Progenitor cell of endocrine pancreas (in vitro differentiated cells): ENCODE measurements at regions not wholly inside any gene's neighbourhood (a gene's known extent, or its start where the extent isn't known, plus 50 kb on each side); places are given as distances from the start of the nearest gene placed in this dataset.
"Not testable (repeated sequence)": the region's sequence is repeated elsewhere in the genome, so short reads cannot be mapped to it uniquely, and the experiment has no call there.

Source experiments
- DNase-seq: peaks from one replicate; pipeline ENCODE4 v3.0.0; 2021; ENCODE audit warnings: low spot score; ENCODE audit not compliant: unreplicated experiment
- H3K27ac Mint-ChIP-seq: 2 replicates; pipeline ENCODE4 v1.8.0; 2021; ENCODE audit warnings: mild to moderate bottlenecking, moderate library complexity, mixed read lengths
- H3K27me3 Mint-ChIP-seq: 2 replicates; pipeline ENCODE4 v1.8.0; 2021; ENCODE audit warnings: mixed read lengths
- H3K36me3 Mint-ChIP-seq: 2 replicates; pipeline ENCODE4 v1.8.0; 2022; ENCODE audit warnings: mixed read lengths; ENCODE audit not compliant: insufficient read depth
- H3K4me1 Mint-ChIP-seq: 2 replicates; pipeline ENCODE4 v1.8.0; 2021; ENCODE audit warnings: low read depth, mixed read lengths
- H3K4me3 Mint-ChIP-seq: 2 replicates; pipeline ENCODE4 v1.8.0; 2021; ENCODE audit warnings: low read depth, mild to moderate bottlenecking, moderate library complexity, mixed read lengths
- H3K9me3 Mint-ChIP-seq: 2 replicates; pipeline ENCODE4 v1.8.0; 2021; ENCODE audit warnings: low read depth, mixed read lengths
- TF ChIP-seq, protein P1 (sequence below): fragments of 200-600 bp; sonication (generic); IDR thresholded peaks from one replicate; pipeline ENCODE4 v1.5.0; 2021; ENCODE audit warnings: antibody characterized with exemption, mild to moderate bottlenecking; ENCODE audit not compliant: unreplicated experiment

DNA sequence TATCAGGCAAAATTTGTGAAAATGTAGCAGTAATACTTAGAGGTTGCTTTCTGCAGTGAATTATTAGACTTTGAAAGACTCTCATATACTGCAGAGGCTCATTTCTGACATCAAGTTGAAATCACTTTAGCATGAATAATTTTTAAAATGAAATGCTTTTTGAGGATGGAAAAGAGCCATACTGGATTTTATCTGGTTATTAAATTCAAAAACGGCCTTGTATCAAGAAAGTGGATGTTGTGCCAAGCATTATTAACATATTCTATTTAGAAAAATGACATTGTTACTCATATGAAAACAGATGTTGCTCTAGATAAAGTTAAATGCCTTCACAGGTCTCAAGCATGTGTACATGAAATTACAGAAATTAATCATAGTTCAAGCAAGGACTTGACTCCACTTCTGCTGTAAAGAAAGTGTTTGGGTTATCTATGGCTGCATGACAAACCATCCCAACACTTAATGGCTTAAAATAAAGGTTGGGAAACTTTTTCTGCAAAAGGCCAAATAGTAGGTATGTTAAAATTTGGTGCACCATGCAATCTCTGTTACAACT, 64.5 kb upstream of the ZNF280D start:
- H3K27me3 Mint-ChIP-seq = no peaks in the 10 kb centered on the region
- H3K4me3 Mint-ChIP-seq = no peak overlapping the region
- no peak for DNase-seq
- H3K9me3 Mint-ChIP-seq = peaks cover 11% of the 10 kb centered on the region
- TF ChIP-seq, protein P1, sequence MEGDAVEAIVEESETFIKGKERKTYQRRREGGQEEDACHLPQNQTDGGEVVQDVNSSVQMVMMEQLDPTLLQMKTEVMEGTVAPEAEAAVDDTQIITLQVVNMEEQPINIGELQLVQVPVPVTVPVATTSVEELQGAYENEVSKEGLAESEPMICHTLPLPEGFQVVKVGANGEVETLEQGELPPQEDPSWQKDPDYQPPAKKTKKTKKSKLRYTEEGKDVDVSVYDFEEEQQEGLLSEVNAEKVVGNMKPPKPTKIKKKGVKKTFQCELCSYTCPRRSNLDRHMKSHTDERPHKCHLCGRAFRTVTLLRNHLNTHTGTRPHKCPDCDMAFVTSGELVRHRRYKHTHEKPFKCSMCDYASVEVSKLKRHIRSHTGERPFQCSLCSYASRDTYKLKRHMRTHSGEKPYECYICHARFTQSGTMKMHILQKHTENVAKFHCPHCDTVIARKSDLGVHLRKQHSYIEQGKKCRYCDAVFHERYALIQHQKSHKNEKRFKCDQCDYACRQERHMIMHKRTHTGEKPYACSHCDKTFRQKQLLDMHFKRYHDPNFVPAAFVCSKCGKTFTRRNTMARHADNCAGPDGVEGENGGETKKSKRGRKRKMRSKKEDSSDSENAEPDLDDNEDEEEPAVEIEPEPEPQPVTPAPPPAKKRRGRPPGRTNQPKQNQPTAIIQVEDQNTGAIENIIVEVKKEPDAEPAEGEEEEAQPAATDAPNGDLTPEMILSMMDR = no peak
- no peaks in the 10 kb centered on the region for H3K36me3 Mint-ChIP-seq
- no peak overlapping the region for H3K27ac Mint-ChIP-seq
- no peaks in the 10 kb centered on the region for H3K4me1 Mint-ChIP-seq

DNA sequence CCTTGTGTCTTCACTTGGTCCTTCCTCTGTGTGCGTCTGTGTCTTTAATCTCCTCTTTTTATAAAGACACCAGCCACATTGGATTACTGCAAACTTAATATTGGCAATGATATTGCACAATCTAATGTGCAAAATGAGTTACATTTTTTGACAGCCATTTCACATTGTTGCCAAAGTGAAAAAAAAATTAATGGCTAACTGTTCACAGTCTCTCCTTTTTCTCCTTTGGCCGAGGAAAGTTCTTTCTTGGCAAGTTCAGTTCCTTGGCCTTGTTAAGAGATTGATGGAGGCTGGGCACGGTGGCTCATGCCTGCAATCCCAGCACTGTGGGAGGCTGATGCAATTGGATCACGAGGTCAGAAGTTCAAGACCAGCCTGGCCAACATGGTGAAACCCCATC, 62.2 kb upstream of the ZNF280D start:
- H3K36me3 Mint-ChIP-seq = no peaks in the 10 kb centered on the region
- DNase-seq = no peak
- no peaks in the 10 kb centered on the region for H3K4me1 Mint-ChIP-seq
- no peaks in the 10 kb centered on the region for H3K27me3 Mint-ChIP-seq
- no peak overlapping the region for H3K4me3 Mint-ChIP-seq
- TF ChIP-seq, protein P1 = no peak
- H3K27ac Mint-ChIP-seq = no peak overlapping the region
- peaks cover 18% of the 10 kb centered on the region for H3K9me3 Mint-ChIP-seq

DNA sequence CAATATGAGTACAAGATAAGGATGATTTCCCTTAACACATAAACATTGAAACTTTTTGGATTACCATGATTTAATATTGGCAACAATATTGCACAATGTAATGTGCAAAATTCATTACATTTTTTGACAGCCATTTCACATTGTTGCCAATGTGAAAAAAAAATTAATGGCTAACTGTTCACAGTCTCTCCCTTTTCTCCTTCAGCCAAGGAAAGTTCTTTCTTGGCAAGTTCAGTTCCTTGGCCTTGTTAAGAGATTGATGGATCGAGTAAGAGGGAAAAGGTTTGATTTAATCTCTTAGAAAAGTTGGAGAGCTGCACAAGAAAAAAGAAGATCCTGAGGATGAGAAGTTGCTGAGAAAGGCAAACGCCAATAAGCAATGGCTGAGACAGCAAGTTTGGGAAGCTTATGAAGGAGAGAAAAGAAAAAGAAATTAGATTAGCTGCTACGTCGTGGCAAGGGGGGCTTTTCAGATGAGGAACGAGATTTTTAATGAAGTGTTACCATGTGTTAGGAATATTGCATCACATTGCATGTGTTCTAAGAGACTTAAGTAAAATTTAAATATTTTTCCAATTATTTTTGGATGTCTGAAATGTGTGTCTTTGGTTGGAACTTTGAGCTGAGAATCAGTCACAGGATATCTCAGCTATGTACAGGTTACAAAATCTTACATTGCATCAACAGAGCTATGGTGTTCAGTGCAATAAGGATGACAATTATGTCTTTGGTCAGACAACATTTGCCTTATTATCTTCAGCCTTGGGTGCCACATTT, 61.4 kb upstream of the ZNF280D start:
- Mint-ChIP-seq H3K4me1 (no peaks in the 10 kb centered on the region), H3K4me3 (no peak overlapping the region), H3K36me3 (no peaks in the 10 kb centered on the region), H3K27me3 (no peaks in the 10 kb centered on the region), H3K27ac (no peak overlapping the region), H3K9me3 (peaks cover 18% of the 10 kb centered on the region)
- no peak for DNase-seq
- TF ChIP-seq, protein P1 = no peak

DNA sequence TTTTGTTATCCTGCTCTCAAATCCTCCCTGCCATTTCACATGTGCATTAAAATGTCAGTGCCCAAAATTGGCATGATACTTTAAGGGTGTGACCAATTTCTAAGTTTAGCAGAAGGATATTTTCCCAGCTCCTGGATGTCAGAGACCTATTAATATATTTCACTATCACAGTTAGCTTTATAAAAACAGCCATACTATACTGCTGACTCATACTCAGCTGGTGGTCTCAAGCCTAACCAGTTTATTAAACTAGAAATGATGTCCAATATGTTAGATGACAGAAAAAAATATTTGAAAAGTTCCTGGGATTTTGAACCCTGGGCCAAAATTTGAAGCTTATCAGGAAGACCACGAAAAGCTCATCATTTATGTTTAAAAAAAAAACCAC, 60.9 kb upstream of the ZNF280D start:
- H3K4me1 Mint-ChIP-seq = no peaks in the 10 kb centered on the region
- peaks cover 20% of the 10 kb centered on the region for H3K9me3 Mint-ChIP-seq
- TF ChIP-seq, protein P1 = no peak
- H3K27me3 Mint-ChIP-seq = no peaks in the 10 kb centered on the region
- no peak for DNase-seq
- H3K4me3 Mint-ChIP-seq = no peak overlapping the region
- no peaks in the 10 kb centered on the region for H3K36me3 Mint-ChIP-seq
- H3K27ac Mint-ChIP-seq = no peak overlapping the region

DNA sequence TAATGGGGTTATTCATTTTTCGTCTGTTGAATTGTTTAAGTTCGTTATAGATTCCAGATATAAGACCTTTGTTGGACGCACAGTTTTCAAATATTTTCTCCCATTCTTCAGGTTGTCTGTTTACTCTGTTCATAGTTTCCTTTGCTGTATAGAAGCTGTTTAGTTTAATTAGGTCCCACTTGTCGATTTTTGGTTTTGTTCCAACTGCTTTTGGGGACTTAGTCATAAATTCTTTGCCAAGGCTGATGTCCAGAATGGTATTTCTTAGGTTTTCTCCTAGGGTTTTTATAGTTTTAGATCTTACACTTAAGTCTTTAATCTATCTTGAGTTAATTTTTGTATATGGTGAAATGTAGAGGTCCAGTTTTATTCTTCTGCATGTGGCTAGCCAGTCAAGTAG, 58.9 kb upstream of the ZNF280D start:
- peaks cover 28% of the 10 kb centered on the region for H3K9me3 Mint-ChIP-seq
- TF ChIP-seq, protein P1 = no peak
- DNase-seq = no peak
- no peak overlapping the region for H3K27ac Mint-ChIP-seq
- no peaks in the 10 kb centered on the region for H3K36me3 Mint-ChIP-seq
- H3K4me1 Mint-ChIP-seq = no peaks in the 10 kb centered on the region
- no peaks in the 10 kb centered on the region for H3K27me3 Mint-ChIP-seq
- no peak overlapping the region for H3K4me3 Mint-ChIP-seq

DNA sequence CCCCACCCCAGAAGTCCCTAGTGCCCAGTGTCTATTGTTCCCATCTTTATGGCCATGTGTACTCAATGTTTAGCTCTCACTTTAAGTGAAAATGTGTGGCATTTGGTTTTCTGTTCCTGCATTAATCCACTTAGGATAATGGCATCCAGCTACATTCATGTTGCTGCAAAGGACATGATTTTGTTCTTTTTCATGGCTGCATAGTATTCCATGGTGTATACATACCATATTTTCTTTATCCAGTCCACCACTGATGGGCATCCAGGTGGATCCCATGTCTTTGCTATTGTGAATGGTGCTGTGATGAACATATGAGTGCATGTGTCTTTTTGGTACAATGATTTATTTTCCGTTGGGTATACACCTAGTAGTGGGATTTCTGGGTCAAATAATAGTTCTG, 58.2 kb upstream of the ZNF280D start:
- not testable (repeated sequence) for H3K36me3 Mint-ChIP-seq, DNase-seq, H3K27me3 Mint-ChIP-seq, H3K4me3 Mint-ChIP-seq, H3K27ac Mint-ChIP-seq, H3K4me1 Mint-ChIP-seq
- H3K9me3 Mint-ChIP-seq = peaks cover 28% of the 10 kb centered on the region
